ENCODE measurements at regions not wholly inside any gene's neighbourhood (a gene's known extent, or its start where the extent isn't known, plus 50 kb on each side); places are given as distances from the start of the nearest gene placed in this dataset.

DNA sequence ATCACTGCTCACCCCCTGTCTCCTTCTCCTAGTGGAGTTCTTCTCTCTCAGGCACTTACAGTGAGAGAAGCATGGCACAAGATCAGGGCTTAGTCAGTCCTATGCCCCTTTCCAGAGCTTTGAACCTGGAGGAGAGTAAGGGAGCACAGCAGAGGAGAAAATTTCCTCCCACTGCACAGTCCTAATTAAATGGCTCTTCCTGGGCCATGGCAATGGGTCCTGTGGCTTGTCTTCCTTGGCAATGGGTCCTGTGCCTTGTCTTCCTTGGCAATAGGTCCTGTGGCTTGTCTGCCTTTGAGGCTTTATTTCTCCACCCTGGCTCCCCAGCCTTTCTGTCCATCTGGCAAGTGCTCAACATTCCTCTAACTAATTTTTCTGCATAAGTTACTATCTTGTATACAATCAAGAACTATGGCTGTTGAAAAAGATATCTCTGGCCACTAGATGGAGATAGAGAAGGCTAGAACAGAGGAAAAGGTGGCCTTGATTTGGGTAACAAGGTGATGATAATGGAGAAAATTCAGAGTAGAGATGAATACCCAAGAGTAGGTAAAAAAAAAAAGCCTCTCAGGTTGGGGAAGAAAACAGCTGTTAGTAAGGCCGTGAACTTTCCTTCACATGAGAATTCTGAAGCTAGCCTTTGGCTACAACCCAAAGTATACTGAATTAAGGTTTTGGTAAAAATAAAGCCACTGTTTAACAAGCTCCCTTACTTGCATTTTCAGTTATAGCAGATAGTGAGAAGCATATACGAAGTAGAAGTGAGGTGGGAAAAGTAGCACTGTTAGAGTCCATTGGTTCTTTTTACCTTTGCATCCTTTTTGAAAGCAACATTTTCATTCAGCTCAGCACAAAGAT lies 504.9 kb downstream of the DOK5 start:
- H3K4me3 Mint-ChIP-seq (ENCODE audit: unreplicated experiment): no peak overlapping the region
- no peaks in the 10 kb centered on the region for H3K36me3 Mint-ChIP-seq (ENCODE audit: low read depth)
- no peaks in the 10 kb centered on the region for H3K27me3 Mint-ChIP-seq (ENCODE audit: low read depth)
- TF ChIP-seq, protein P1, sequence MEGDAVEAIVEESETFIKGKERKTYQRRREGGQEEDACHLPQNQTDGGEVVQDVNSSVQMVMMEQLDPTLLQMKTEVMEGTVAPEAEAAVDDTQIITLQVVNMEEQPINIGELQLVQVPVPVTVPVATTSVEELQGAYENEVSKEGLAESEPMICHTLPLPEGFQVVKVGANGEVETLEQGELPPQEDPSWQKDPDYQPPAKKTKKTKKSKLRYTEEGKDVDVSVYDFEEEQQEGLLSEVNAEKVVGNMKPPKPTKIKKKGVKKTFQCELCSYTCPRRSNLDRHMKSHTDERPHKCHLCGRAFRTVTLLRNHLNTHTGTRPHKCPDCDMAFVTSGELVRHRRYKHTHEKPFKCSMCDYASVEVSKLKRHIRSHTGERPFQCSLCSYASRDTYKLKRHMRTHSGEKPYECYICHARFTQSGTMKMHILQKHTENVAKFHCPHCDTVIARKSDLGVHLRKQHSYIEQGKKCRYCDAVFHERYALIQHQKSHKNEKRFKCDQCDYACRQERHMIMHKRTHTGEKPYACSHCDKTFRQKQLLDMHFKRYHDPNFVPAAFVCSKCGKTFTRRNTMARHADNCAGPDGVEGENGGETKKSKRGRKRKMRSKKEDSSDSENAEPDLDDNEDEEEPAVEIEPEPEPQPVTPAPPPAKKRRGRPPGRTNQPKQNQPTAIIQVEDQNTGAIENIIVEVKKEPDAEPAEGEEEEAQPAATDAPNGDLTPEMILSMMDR (IDR thresholded peaks at IDR 0.05): peak; percentile 49
- no peak overlapping the region for H3K27ac Mint-ChIP-seq (ENCODE audit: unreplicated experiment)
- DNase-seq (ENCODE audit: low spot score): no peak
- no peaks in the 10 kb centered on the region for H3K9me3 Mint-ChIP-seq (ENCODE audit: low read depth)
- H3K4me1 Mint-ChIP-seq (ENCODE audit: low read depth): no peaks in the 10 kb centered on the region

DNA sequence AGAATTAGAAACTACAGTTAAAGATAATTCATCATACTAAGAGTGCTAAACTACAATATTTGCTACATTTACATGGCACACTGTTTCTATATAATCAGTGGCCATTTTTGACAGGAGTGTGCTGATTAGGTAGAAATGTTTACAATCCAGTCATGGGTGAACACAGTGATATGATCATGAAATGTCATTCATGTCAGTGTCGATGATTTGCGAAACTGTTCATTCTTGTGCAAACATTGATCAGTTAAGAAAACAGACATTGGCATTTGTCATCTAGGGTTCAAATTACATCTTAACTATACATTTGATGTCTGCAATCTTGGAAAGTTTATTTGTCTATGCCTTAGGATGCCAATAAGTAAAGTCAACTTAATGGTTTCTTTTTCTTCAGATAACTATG lies 474.9 kb downstream of the DOK5 start:
- no peaks in the 10 kb centered on the region for H3K36me3 Mint-ChIP-seq (ENCODE audit: low read depth)
- DNase-seq (ENCODE audit: low spot score): no peak
- H3K27ac Mint-ChIP-seq (ENCODE audit: unreplicated experiment): no peak overlapping the region
- H3K4me1 Mint-ChIP-seq (ENCODE audit: low read depth): no peaks in the 10 kb centered on the region
- TF ChIP-seq, protein P1 (IDR thresholded peaks at IDR 0.05): no peak
- H3K4me3 Mint-ChIP-seq (ENCODE audit: unreplicated experiment): no peak overlapping the region
- no peaks in the 10 kb centered on the region for H3K27me3 Mint-ChIP-seq (ENCODE audit: low read depth)
- no peaks in the 10 kb centered on the region for H3K9me3 Mint-ChIP-seq (ENCODE audit: low read depth)

DNA sequence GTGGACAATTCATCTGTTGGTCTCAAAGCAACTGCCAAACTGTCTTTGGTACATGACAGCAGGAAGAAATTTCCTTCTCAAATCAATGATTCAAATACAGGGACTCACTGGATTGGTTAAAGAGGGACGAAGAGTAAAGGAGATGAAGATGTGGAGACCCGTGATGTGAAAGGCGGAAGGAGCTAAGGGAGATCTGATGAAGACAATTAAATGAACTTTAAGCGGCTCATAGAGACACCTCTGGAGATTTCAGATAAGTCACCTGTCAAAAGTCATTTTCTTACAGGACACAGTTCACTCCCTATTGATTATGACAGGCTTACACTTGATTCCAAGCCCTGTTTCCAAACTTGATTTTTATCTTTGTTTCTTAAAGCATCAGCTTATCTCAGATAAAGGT lies 466.3 kb downstream of the DOK5 start:
- no peaks in the 10 kb centered on the region for H3K4me1 Mint-ChIP-seq (ENCODE audit: low read depth)
- H3K27me3 Mint-ChIP-seq (ENCODE audit: low read depth): no peaks in the 10 kb centered on the region
- no peaks in the 10 kb centered on the region for H3K9me3 Mint-ChIP-seq (ENCODE audit: low read depth)
- no peak for DNase-seq (ENCODE audit: low spot score)
- H3K36me3 Mint-ChIP-seq (ENCODE audit: low read depth): no peaks in the 10 kb centered on the region
- TF ChIP-seq, protein P1 (IDR thresholded peaks at IDR 0.05): no peak
- no peak overlapping the region for H3K4me3 Mint-ChIP-seq (ENCODE audit: unreplicated experiment)
- H3K27ac Mint-ChIP-seq (ENCODE audit: unreplicated experiment): no peak overlapping the region

DNA sequence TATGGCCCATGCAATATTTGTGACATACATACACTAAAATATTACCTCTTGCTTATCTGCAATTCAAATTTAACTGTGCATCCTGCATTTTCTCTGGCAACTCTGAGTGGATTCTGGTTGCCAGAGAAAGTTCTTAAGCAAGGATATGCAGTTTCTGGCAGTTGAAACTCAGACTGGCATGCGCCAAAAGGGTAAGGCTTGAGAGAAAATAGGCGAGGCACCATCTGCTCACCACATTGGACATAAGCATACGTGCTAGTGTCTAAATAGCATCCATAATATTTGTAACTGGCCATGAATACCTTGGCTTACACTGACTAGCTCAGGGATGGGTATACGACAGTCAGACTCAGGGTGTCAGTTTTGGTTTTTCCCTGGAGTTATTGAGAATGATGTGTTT lies 465.1 kb downstream of the DOK5 start:
- H3K9me3 Mint-ChIP-seq (ENCODE audit: low read depth): no peaks in the 10 kb centered on the region
- DNase-seq (ENCODE audit: low spot score): no peak
- no peak overlapping the region for H3K4me3 Mint-ChIP-seq (ENCODE audit: unreplicated experiment)
- H3K27ac Mint-ChIP-seq (ENCODE audit: unreplicated experiment): no peak overlapping the region
- no peaks in the 10 kb centered on the region for H3K36me3 Mint-ChIP-seq (ENCODE audit: low read depth)
- H3K27me3 Mint-ChIP-seq (ENCODE audit: low read depth): no peaks in the 10 kb centered on the region
- TF ChIP-seq, protein P1 (IDR thresholded peaks at IDR 0.05): no peak
- H3K4me1 Mint-ChIP-seq (ENCODE audit: low read depth): no peaks in the 10 kb centered on the region

DNA sequence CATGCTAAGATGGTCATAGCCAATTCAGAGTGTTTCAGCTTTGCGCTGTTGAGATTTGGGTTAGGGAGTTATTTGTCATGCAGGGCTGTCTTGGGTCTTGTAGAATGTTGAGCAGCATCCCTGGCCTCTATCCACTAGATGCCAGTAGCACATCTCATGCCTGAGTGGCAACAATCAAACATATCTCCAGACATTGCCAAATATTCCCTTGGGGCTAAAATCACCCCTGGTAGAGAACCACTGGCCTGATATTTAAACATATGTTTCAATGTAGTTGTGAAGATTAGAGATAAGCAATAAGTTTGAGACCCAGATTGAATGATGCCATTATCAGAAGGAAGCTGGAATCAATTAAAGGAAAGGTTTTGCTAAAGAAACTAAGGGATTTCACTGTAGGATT lies 463.3 kb downstream of the DOK5 start:
- Mint-ChIP-seq H3K4me3 (ENCODE audit: unreplicated experiment) (no peak overlapping the region), H3K4me1 (ENCODE audit: low read depth) (no peaks in the 10 kb centered on the region), H3K36me3 (ENCODE audit: low read depth) (no peaks in the 10 kb centered on the region), H3K27me3 (ENCODE audit: low read depth) (no peaks in the 10 kb centered on the region), H3K9me3 (ENCODE audit: low read depth) (no peaks in the 10 kb centered on the region), H3K27ac (ENCODE audit: unreplicated experiment) (no peak overlapping the region)
- TF ChIP-seq, protein P1 (IDR thresholded peaks at IDR 0.05): no peak
- no peak for DNase-seq (ENCODE audit: low spot score)

Data from chondrocyte (in vitro differentiated cells).